NOMO-1 treated with dmso at 0.1 percent for 144 hours (cell line): ENCODE measurements at regions not wholly inside any gene's neighbourhood (a gene's known extent, or its start where the extent isn't known, plus 50 kb on each side); places are given as distances from the start of the nearest gene placed in this dataset.

ENCODE experiments used
- DNase-seq: peaks from one replicate; lab custom pipeline; 2025; ENCODE audit not compliant: unreplicated experiment; lab: John Stamatoyannopoulos, UW

- DNase-seq: no peak
These were observed 214.5 kb downstream of the BARX2 start for GRCh38 chr11:129590030-129590752.

- DNase-seq: no peak
These were observed 215.3 kb downstream of the BARX2 start for GRCh38 chr11:129590753-129591475.

GRCh38 chr11:129591527-129591926, 215.9 kb downstream of the BARX2 start:
- no peak for DNase-seq

DNA sequence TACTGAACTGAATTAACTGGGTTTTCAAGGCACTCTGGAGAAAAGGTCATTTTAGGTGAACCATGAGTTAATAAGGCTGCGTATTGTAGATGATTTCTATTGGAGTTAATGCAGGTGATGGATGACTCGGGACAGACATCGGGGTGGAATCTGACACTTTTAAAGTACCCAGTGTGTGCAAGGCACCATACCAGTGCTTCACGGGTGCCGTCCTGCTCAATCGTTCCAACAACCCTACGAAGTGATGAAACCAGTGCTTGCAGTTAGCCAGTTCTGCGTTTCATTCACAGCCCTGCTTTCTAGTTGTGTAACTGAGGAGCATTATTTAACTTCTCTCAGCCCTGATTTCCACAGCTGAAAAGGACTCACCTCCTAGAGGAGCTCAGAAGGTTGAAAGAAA, 216.5 kb downstream of the BARX2 start:
- DNase-seq: no peak

GRCh38 chr11:129593098-129593497, 217.4 kb downstream of the BARX2 start:
- DNase-seq: no peak

DNA sequence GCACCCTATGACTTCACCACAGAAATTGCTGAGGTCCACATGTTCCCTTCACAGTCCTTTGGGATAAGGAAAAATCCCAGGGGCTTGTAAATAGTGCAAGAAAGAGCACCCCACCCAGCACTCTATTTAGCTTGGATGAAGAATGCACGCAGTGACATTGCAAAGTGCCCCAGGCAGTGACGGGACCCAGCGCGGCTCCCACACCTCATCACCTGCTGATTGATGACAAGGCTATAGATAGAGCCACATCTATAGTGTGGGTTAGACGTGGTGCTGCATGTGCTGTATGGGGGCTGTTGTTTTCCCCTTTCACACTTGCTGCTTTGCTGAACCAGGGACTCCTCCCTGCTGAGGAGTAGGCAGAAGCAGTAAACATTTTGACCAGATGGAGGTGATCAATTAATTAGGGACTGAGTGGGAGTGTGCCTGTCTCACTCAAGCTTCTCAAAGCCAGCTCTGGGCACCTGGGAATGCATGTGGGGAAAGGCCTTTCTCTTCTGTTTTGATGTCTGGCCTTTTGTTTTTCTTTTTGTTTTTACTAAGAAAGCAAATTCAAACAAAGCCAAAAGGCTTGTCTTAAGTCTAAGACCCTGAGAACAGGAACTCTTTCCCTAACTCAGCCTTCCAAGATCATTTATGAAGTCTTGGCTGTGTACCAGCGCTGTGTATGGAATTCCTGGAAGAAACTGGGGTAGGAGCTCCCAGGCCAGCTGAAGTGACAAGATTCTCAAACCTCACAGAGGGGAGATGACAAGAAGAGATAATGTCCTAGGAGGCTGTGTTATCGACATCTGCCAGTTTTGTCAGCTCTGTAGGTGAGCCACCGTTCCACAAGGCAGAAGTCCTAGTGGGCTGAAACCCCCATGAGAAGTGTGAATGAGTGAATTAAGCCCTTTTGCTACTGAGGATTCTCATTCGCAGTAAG, 219.7 kb downstream of the BARX2 start:
- no peak for DNase-seq

DNA sequence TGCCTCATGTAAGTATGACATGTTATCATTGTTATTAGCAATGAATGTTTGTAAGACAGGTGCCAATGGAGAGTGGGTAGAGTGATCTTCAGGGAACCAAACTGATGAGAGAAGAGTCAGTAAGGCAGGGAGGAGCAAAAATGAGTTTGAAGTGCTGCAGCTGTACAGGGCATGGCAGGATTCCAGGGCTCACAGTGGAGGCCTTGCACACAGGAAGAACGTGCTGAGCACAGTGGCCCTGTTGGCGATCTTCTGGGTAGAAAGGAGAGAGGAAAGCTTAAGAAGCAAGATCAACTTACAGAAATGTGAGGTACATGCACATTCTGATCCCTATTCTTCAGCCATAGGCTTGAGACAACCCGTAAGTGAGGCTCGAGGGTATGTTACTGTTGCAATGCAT, 219.3 kb upstream of the TMEM45B start:
- no peak for DNase-seq

DNA sequence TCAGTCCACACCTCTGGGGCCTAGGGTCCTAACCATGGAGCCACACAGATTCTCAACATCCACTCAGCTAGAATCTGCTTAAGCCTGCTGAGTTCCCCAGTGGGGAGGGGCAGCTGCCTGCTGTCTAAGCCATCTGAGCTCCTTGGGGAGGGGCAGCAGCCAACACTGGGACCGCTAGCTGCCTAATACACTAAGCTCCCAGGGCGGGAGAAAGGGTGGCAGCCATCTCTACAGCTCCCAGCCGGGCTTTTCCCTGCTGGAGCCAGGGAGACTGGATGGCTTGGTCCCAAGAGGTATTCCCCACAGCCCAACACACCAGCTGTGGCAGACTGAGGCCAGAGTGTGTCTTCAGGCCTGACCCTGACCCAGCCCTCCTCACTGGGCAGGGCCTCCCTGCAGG, 217.3 kb upstream of the TMEM45B start:
- no peak for DNase-seq

- DNase-seq: no peak
These were observed 209.8 kb upstream of the TMEM45B start for GRCh38 chr11:129605815-129606214.

GRCh38 chr11:129608711-129609110, 206.9 kb upstream of the TMEM45B start:
- DNase-seq: no peak

DNA sequence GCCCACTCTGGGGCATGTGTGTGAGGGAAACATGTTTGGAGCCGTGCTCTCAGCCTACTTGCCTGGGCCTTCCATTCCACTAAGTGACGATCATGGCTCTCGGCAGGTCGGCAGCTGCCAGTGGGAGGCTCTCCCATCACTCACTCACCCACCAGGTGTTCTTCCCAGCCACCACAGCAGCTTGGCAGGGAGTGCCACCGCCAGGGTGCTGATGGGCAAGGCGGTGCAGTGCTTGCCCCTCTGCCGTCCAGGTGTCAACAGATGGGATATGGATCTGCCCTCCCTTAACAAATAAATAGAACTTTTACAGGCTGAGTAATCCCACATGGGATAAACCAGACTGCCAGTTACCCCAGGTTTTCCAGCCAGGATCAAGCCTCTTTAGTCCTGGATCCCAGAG, 205.5 kb upstream of the TMEM45B start:
- DNase-seq: no peak

- no peak for DNase-seq
These were observed 205.1 kb upstream of the TMEM45B start for GRCh38 chr11:129610545-129610944.

GRCh38 chr11:129611661-129612446, 203.8 kb upstream of the TMEM45B start:
- DNase-seq: no peak

GRCh38 chr11:129612447-129612961, 203.1 kb upstream of the TMEM45B start:
- DNase-seq: no peak

DNA sequence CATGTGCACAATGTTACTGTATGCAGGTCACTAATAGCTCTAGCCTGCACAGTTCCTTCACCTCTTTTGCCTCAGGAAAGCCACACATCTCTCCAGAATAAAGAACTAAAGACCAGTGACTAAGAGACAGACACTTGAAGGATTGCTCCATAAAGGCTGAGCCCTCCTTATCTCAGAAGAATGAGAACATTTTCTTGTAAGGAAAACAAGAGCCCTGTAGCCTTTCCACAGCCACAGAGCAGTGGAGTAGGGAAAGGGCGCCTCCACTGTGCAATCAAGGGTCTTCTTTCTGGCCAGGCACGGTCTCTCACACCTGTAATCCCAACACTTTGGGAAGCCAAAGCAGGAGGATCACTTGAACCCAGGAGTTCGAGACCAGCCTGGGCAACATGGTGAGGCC, 202.6 kb upstream of the TMEM45B start:
- DNase-seq: no peak

GRCh38 chr11:129614256-129614944, 201.2 kb upstream of the TMEM45B start:
- DNase-seq: no peak

GRCh38 chr11:129618046-129618569, 197.5 kb upstream of the TMEM45B start:
- no peak for DNase-seq

GRCh38 chr11:129620237-129621104, 195.2 kb upstream of the TMEM45B start:
- no peak for DNase-seq

DNA sequence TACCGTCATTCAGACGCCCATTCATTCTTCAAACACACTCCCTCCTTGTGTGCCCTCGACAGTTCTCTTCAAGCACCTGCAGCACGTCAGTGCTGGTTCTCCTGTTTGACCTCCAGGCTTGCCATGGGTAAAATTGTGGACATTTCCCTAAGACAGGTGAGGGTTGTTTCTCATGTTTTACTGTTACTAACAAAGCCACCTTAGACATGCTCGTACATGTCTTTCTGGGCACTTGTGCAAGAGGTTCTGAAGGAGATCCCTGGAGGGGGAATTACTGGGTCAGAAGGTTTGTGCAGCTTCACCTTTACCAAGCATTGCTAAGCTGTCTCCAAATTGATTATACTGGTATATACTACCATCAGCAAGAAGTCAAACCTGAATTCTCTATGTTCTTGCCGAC, 189.7 kb upstream of the TMEM45B start:
- no peak for DNase-seq
